ENCODE measurements at regions not wholly inside any gene's neighbourhood (a gene's known extent, or its start where the extent isn't known, plus 50 kb on each side); places are given as distances from the start of the nearest gene placed in this dataset.
"Not testable (repeated sequence)": the region's sequence is repeated elsewhere in the genome, so short reads cannot be mapped to it uniquely, and the experiment has no call there.

- TF ChIP-seq CTCF (IDR thresholded peaks at IDR 0.05): no peak
- no peaks in the 10 kb centered on the region for H3K9me3 ChIP-seq (ENCODE audit: low read depth)
- peaks cover 4% of the 10 kb centered on the region for H3K9me3 Mint-ChIP-seq
- H3K4me2 ChIP-seq: no peak overlapping the region
- H3K27me3 Mint-ChIP-seq (ENCODE audit: insufficient read depth, low read depth): no peaks in the 10 kb centered on the region
- H2AFZ ChIP-seq (replicated peaks): no peak overlapping the region
- H3K36me3 ChIP-seq: no peaks in the 10 kb centered on the region
- H4K20me1 ChIP-seq (ENCODE audit: low read depth): no peaks in the 10 kb centered on the region
- no peaks in the 10 kb centered on the region for H3K79me2 ChIP-seq (ENCODE audit: low read depth)
- H3K27ac ChIP-seq: no peak overlapping the region
- peaks cover 3% of the 10 kb centered on the region for H3K4me1 Mint-ChIP-seq
- no peaks in the 10 kb centered on the region for H3K36me3 Mint-ChIP-seq
- no peak overlapping the region for H3K4me3 ChIP-seq
- no peak overlapping the region for H3K4me3 Mint-ChIP-seq
- no peaks in the 10 kb centered on the region for H3K27me3 ChIP-seq
- DNase-seq (ENCODE audit: low spot score): no peak
- H3K9ac ChIP-seq: no peak overlapping the region
- H3F3A ChIP-seq (ENCODE audit: low read depth): no peaks in the 10 kb centered on the region
- peaks cover 4% of the 10 kb centered on the region for H3K4me1 ChIP-seq
- H3K27ac Mint-ChIP-seq: no peak overlapping the region
These were observed 238.1 kb upstream of the SLC8A1 start for GRCh38 chr2:40690036-40690435.

DNA sequence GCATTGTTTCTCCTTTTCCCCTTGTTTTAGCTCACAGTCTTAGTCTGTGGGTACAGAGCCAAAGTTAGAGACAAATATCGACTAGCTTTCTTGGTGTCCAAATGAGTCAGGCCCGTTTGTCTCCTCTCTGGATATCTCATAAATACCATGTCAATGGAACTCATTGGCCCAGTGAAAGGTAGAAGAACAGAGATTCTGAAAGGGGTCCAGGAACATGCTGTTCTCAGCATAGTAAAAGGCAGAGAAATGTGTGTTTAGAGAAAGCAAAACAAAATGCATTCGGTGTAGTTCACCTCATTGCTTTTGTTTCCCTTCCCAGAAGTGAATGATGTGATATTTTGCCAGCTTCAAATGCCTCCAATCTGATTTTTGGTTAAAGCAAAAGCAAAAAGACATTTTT lies 238.6 kb upstream of the SLC8A1 start:
- no peak overlapping the region for H3K27ac ChIP-seq
- no peaks in the 10 kb centered on the region for H3K27me3 Mint-ChIP-seq (ENCODE audit: insufficient read depth, low read depth)
- H3K36me3 Mint-ChIP-seq: no peaks in the 10 kb centered on the region
- no peaks in the 10 kb centered on the region for H3K79me2 ChIP-seq (ENCODE audit: low read depth)
- H4K20me1 ChIP-seq (ENCODE audit: low read depth): no peaks in the 10 kb centered on the region
- no peak overlapping the region for H2AFZ ChIP-seq (replicated peaks)
- H3K36me3 ChIP-seq: no peaks in the 10 kb centered on the region
- no peak for DNase-seq (ENCODE audit: low spot score)
- H3F3A ChIP-seq (ENCODE audit: low read depth): no peaks in the 10 kb centered on the region
- no peak overlapping the region for H3K9ac ChIP-seq
- H3K27me3 ChIP-seq: no peaks in the 10 kb centered on the region
- no peak for TF ChIP-seq CTCF (IDR thresholded peaks at IDR 0.05)
- no peak for TF ChIP-seq EZH2phosphoT487 (IDR thresholded peaks at IDR 0.05)
- no peak for TF ChIP-seq EZH2 (IDR thresholded peaks at IDR 0.05)
- no peaks in the 10 kb centered on the region for H3K4me1 ChIP-seq
- no peak overlapping the region for H3K27ac Mint-ChIP-seq
- H3K4me3 Mint-ChIP-seq: no peak overlapping the region
- H3K4me2 ChIP-seq: no peak overlapping the region
- no peak overlapping the region for H3K4me3 ChIP-seq
- H3K9me3 Mint-ChIP-seq: peaks cover 4% of the 10 kb centered on the region
- no peaks in the 10 kb centered on the region for H3K9me3 ChIP-seq (ENCODE audit: low read depth)
- H3K4me1 Mint-ChIP-seq: peaks cover 3% of the 10 kb centered on the region

GRCh38 chr2:40700231-40700954 lies 248.5 kb upstream of the SLC8A1 start:
- no peak overlapping the region for H2AFZ ChIP-seq (replicated peaks)
- Mint-ChIP-seq H3K36me3 (no peaks in the 10 kb centered on the region), H3K4me1 (no peaks in the 10 kb centered on the region), H3K4me3 (no peak overlapping the region), H3K9me3 (peaks cover 2% of the 10 kb centered on the region), H3K27me3 (ENCODE audit: insufficient read depth, low read depth) (no peaks in the 10 kb centered on the region), H3K27ac (no peak overlapping the region)
- no peak overlapping the region for H3K4me3 ChIP-seq
- H3K9me3 ChIP-seq (ENCODE audit: low read depth): no peaks in the 10 kb centered on the region
- no peaks in the 10 kb centered on the region for H3K79me2 ChIP-seq (ENCODE audit: low read depth)
- no peaks in the 10 kb centered on the region for H3K27me3 ChIP-seq
- no peak overlapping the region for H3K9ac ChIP-seq
- no peaks in the 10 kb centered on the region for H3K36me3 ChIP-seq
- H3K4me2 ChIP-seq: no peak overlapping the region
- H3K4me1 ChIP-seq: no peaks in the 10 kb centered on the region
- no peaks in the 10 kb centered on the region for H3F3A ChIP-seq (ENCODE audit: low read depth)
- no peak for TF ChIP-seq CTCF (IDR thresholded peaks at IDR 0.05)
- no peak for TF ChIP-seq EZH2phosphoT487 (IDR thresholded peaks at IDR 0.05)
- TF ChIP-seq EZH2 (IDR thresholded peaks at IDR 0.05): no peak
- H4K20me1 ChIP-seq (ENCODE audit: low read depth): no peaks in the 10 kb centered on the region
- H3K27ac ChIP-seq: no peak overlapping the region
- no peak for DNase-seq (ENCODE audit: low spot score)

GRCh38 chr2:40712197-40712894 lies 260.5 kb upstream of the SLC8A1 start:
- DNase-seq (ENCODE audit: low spot score): peak; percentile 78

More at GRCh38 chr2:40712197-40712894, 260.5 kb upstream of the SLC8A1 start:
- H3K4me1 ChIP-seq; H3K27me3 Mint-ChIP-seq (ENCODE audit: insufficient read depth, low read depth); H3K4me1 Mint-ChIP-seq; H3K9me3 Mint-ChIP-seq; H4K20me1 ChIP-seq (ENCODE audit: low read depth); H3F3A ChIP-seq (ENCODE audit: low read depth); H3K27ac ChIP-seq; H3K36me3 Mint-ChIP-seq; H3K9me3 ChIP-seq (ENCODE audit: low read depth); H3K27me3 ChIP-seq; H3K79me2 ChIP-seq (ENCODE audit: low read depth); H3K4me3 ChIP-seq; H3K4me2 ChIP-seq; H3K4me3 Mint-ChIP-seq; H3K9ac ChIP-seq; H3K27ac Mint-ChIP-seq; H3K36me3 ChIP-seq: not testable (repeated sequence)
- H2AFZ ChIP-seq (replicated peaks): peak overlapping the region; percentile 84

All from neural progenitor cell (in vitro differentiated cells).